ENCODE measurements at regions not wholly inside any gene's neighbourhood (a gene's known extent, or its start where the extent isn't known, plus 50 kb on each side); places are given as distances from the start of the nearest gene placed in this dataset.

GRCh38 chr20:50289581-50289980 is 99.0 kb downstream of the CEBPB start:
- DNase-seq = no peak
- no peaks in the 10 kb centered on the region for H3K36me3 Mint-ChIP-seq (ENCODE audit: low read depth)
- H3K4me3 Mint-ChIP-seq = no peak overlapping the region
- H3K27me3 Mint-ChIP-seq (ENCODE audit: low read depth, poor library complexity) = peaks cover 3% of the 10 kb centered on the region
- TF ChIP-seq CTCF (IDR thresholded peaks at IDR 0.05) = no peak
- no peaks in the 10 kb centered on the region for H3K9me3 Mint-ChIP-seq
- H3K4me1 Mint-ChIP-seq = peaks cover 63% of the 10 kb centered on the region
- H3K27ac Mint-ChIP-seq = no peak overlapping the region

DNA sequence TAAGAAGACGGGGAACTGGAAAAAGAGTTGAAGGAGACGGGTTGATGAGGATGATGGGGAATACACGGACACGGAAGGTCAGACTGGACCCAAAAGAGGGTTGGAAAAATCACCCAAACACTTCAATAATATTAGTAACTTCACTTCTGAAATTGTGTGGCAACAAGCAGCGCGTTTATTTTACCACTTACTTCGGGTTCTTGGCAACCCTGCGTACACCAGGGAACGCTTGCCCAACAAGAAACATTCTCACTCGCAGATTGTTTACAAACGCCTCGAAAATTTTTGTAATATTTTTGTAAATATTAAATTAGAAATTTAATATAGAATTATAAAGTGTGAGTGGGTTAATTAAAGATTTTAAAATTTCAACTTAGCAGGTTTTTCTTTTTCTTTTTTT is 99.5 kb downstream of the CEBPB start:
- no peak overlapping the region for H3K27ac Mint-ChIP-seq

GRCh38 chr20:50290808-50291207 is 100.2 kb downstream of the CEBPB start:
- Mint-ChIP-seq H3K27ac (no peak overlapping the region), H3K27me3 (ENCODE audit: low read depth, poor library complexity) (peaks cover 3% of the 10 kb centered on the region), H3K4me1 (peaks cover 50% of the 10 kb centered on the region), H3K9me3 (no peaks in the 10 kb centered on the region), H3K4me3 (no peak overlapping the region), H3K36me3 (ENCODE audit: low read depth) (no peaks in the 10 kb centered on the region)
- DNase-seq = no peak
- no peak for TF ChIP-seq CTCF (IDR thresholded peaks at IDR 0.05)

More for the DNA sequence above, 99.5 kb downstream of the CEBPB start:
- peaks cover 3% of the 10 kb centered on the region for H3K27me3 Mint-ChIP-seq (ENCODE audit: low read depth, poor library complexity)
- DNase-seq = no peak
- peaks cover 57% of the 10 kb centered on the region for H3K4me1 Mint-ChIP-seq
- TF ChIP-seq CTCF (IDR thresholded peaks at IDR 0.05) = no peak
- H3K36me3 Mint-ChIP-seq (ENCODE audit: low read depth) = no peaks in the 10 kb centered on the region
- no peaks in the 10 kb centered on the region for H3K9me3 Mint-ChIP-seq
- H3K4me3 Mint-ChIP-seq = no peak overlapping the region

- Mint-ChIP-seq H3K27me3 (ENCODE audit: low read depth, poor library complexity) (peaks cover 7% of the 10 kb centered on the region), H3K4me1 (peaks cover 48% of the 10 kb centered on the region), H3K27ac (no peak overlapping the region), H3K36me3 (ENCODE audit: low read depth) (no peaks in the 10 kb centered on the region), H3K4me3 (no peak overlapping the region), H3K9me3 (no peaks in the 10 kb centered on the region)
- TF ChIP-seq CTCF (IDR thresholded peaks at IDR 0.05) = no peak
- DNase-seq = no peak
Measured at GRCh38 chr20:50291254-50292078, 100.8 kb downstream of the CEBPB start.

DNA sequence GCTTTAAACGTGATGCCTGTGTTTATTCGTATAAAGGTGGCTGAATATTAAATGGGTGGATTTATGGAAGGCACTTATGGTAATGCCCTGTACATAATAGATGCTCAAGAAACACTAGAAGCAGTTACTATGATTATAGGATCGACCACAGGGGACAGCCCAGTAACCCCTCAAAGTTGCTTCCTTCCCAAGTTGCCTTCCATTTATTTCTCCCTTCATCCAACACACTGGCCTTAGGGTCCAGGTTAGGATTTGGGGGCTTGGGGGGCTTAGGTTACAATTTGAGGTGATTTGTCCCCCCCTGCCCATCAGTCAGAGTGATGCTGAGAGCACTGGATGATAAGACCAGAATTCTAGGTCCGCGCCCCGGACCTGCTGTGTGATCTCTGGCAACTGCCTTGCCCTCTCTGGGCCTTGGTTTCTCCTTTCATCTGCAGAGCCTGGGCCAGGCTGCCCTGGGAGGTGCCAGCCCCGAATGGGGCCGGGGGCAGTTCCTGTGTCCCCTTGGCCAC is 101.5 kb downstream of the CEBPB start:
- H3K27ac Mint-ChIP-seq = no peak overlapping the region
- H3K9me3 Mint-ChIP-seq = no peaks in the 10 kb centered on the region
- no peak for DNase-seq
- H3K27me3 Mint-ChIP-seq (ENCODE audit: low read depth, poor library complexity) = peaks cover 7% of the 10 kb centered on the region
- no peaks in the 10 kb centered on the region for H3K36me3 Mint-ChIP-seq (ENCODE audit: low read depth)
- peaks cover 43% of the 10 kb centered on the region for H3K4me1 Mint-ChIP-seq
- TF ChIP-seq CTCF (IDR thresholded peaks at IDR 0.05) = no peak
- H3K4me3 Mint-ChIP-seq = no peak overlapping the region
